Sigmoid colon (tissue), 4 donors: ENCODE measurements at regions not wholly inside any gene's neighbourhood (a gene's known extent, or its start where the extent isn't known, plus 50 kb on each side); places are given as distances from the start of the nearest gene placed in this dataset.

Experiments used
- EP300 ChIP-seq, 4 donors: sonication (generic); formaldehyde crosslinking; IDR thresholded peaks; one replicate each; pipeline ENCODE4 v1.6.1; 2017; ENCODE audit warnings: antibody characterized with exemption in 4 of 4
- POLR2A ChIP-seq, 2 donors: fragments of 450-650 bp; IDR thresholded peaks; one replicate each; pipeline ENCODE4 v1.6.1; 2016; ENCODE audit warnings: antibody characterized with exemption in 2 of 2, mild to moderate bottlenecking in 2 of 2, moderate library complexity in 2 of 2
- POLR2AphosphoS5 ChIP-seq, 4 donors: sonication (generic); formaldehyde crosslinking; IDR thresholded peaks; one replicate each; pipeline ENCODE4 v1.6.1; 2017; ENCODE audit warnings: antibody characterized with exemption in 4 of 4
- TF ChIP-seq, protein P1 (sequence below), 4 experiments: fragments of 450-650 bp in 3 of 4; fragments of 200-600 bp in 1 of 4; IDR thresholded peaks; one replicate each; pipeline ENCODE4 v1.5.1; 2016 to 2019; ENCODE audit warnings: antibody characterized with exemption in 4 of 4, mild to moderate bottlenecking in 3 of 4, moderate library complexity in 2 of 4

GRCh38 chr7:40799-41750 is 151.3 kb upstream of the FAM20C start:
- no peak for TF ChIP-seq POLR2A (IDR thresholded peaks at IDR 0.05)
- TF ChIP-seq, protein P1, sequence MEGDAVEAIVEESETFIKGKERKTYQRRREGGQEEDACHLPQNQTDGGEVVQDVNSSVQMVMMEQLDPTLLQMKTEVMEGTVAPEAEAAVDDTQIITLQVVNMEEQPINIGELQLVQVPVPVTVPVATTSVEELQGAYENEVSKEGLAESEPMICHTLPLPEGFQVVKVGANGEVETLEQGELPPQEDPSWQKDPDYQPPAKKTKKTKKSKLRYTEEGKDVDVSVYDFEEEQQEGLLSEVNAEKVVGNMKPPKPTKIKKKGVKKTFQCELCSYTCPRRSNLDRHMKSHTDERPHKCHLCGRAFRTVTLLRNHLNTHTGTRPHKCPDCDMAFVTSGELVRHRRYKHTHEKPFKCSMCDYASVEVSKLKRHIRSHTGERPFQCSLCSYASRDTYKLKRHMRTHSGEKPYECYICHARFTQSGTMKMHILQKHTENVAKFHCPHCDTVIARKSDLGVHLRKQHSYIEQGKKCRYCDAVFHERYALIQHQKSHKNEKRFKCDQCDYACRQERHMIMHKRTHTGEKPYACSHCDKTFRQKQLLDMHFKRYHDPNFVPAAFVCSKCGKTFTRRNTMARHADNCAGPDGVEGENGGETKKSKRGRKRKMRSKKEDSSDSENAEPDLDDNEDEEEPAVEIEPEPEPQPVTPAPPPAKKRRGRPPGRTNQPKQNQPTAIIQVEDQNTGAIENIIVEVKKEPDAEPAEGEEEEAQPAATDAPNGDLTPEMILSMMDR (IDR thresholded peaks at IDR 0.05), result no peak
- TF ChIP-seq POLR2AphosphoS5 (IDR thresholded peaks at IDR 0.05), result no peak
- no peak for TF ChIP-seq EP300 (IDR thresholded peaks at IDR 0.05)
